ENCODE measurements at regions not wholly inside any gene's neighbourhood (a gene's known extent, or its start where the extent isn't known, plus 50 kb on each side); places are given as distances from the start of the nearest gene placed in this dataset.

- no peak overlapping the region for H3K14ac ChIP-seq (ENCODE audit: insufficient read depth, low read length)
- no peaks in the 10 kb centered on the region for H4K20me1 ChIP-seq (ENCODE audit: control insufficient read depth, insufficient read depth, insufficient read length)
- no peak for DNase-seq
- peaks cover 0 to 3% (median 0%) of the 10 kb centered on the region in 3 experiments; a peak in 1 of 7 replicates for H3K36me3 Mint-ChIP-seq (ENCODE audit: insufficient read depth in 1 of 3, low read depth in 3 of 3)
- H3K4me3 Mint-ChIP-seq, result no peak overlapping the region
- no peak for TF ChIP-seq CTCF (conservative IDR thresholded peaks at IDR 0.05)
- H3K9ac ChIP-seq (ENCODE audit: extremely low read depth, insufficient read length, low read length), result no peak overlapping the region
- H3K27ac ChIP-seq (ENCODE audit: insufficient read length, low read depth, low read length), result no peak overlapping the region
- H2BK5ac ChIP-seq (ENCODE audit: insufficient read length, low read length), result no peak overlapping the region
- no peak overlapping the region for H2AFZ ChIP-seq (ENCODE audit: low read length)
- H3K4me2 ChIP-seq (ENCODE audit: insufficient read depth, insufficient read length, low read length), result no peak overlapping the region
- H3K9me3 ChIP-seq (ENCODE audit: control insufficient read depth, low read depth, low read length), result peaks cover 12% of the 10 kb centered on the region
- no peak overlapping the region for H2BK15ac ChIP-seq (ENCODE audit: low read depth, low read length)
- no peak overlapping the region for H2BK120ac ChIP-seq (ENCODE audit: low read depth, low read length, poor library complexity, severe bottlenecking)
- no peak overlapping the region for H2BK12ac ChIP-seq (ENCODE audit: insufficient read length, low read depth, low read length)
- H3K23me2 ChIP-seq (ENCODE audit: insufficient read length, low read depth, low read length, poor library complexity, severe bottlenecking), result no peaks in the 10 kb centered on the region
- H3K56ac ChIP-seq (ENCODE audit: insufficient read length, low read depth, low read length), result no peak overlapping the region
- no peak overlapping the region for H4K5ac ChIP-seq (ENCODE audit: insufficient read length, low read depth, low read length)
- H3K4ac ChIP-seq (ENCODE audit: low read depth, low read length), result no peak overlapping the region
- no peak overlapping the region for H3K27ac Mint-ChIP-seq
- H3K79me1 ChIP-seq (ENCODE audit: insufficient read depth, low read depth, low read length, poor library complexity, severe bottlenecking), result no peaks in the 10 kb centered on the region
- H3K18ac ChIP-seq (ENCODE audit: insufficient read length, low read depth, low read length), result no peak overlapping the region
- peaks cover 40 to 56% of the 10 kb centered on the region in 2 experiments for H3K9me3 Mint-ChIP-seq
- no peaks in the 10 kb centered on the region for H3K27me3 ChIP-seq (ENCODE audit: insufficient read depth, low read length)
- H3K23ac ChIP-seq (ENCODE audit: insufficient read length, low read depth, low read length), result no peak overlapping the region
- no peak overlapping the region for H2AK5ac ChIP-seq (ENCODE audit: insufficient read length, low read length)
- no peak overlapping the region for H4K8ac ChIP-seq (replicated peaks; ENCODE audit: insufficient read length, low read depth, low read length)
- no CpG with 5 or more reads among the region's 4 CpGs for WGBS (ENCODE audit: extremely low coverage, insufficient read length, low lambda C conversion rate)
- H4K91ac ChIP-seq (ENCODE audit: insufficient read length, low read depth, low read length), result no peak overlapping the region
- H3K79me2 ChIP-seq (ENCODE audit: insufficient read depth, low read length), result no peaks in the 10 kb centered on the region
- no peak overlapping the region for H3T11ph ChIP-seq (ENCODE audit: low read length)
- H3K4me1 ChIP-seq (ENCODE audit: insufficient read depth, low read length), result no peaks in the 10 kb centered on the region
- peaks cover 2 to 9% of the 10 kb centered on the region in 2 experiments; a peak in 2 of 4 replicates for H3K4me1 Mint-ChIP-seq
- H2BK20ac ChIP-seq (ENCODE audit: low read depth, low read length, poor library complexity, severe bottlenecking), result no peak overlapping the region
- peaks cover 24% of the 10 kb centered on the region for H3K27me3 Mint-ChIP-seq (ENCODE audit: low read depth)
These were observed 141.3 kb upstream of the NALF2 start for GRCh38 chrX:69362856-69363255.
